GM12878 (cell line): ENCODE measurements at regions not wholly inside any gene's neighbourhood (a gene's known extent, or its start where the extent isn't known, plus 50 kb on each side); places are given as distances from the start of the nearest gene placed in this dataset.

Source experiments
- CEBPB ChIP-seq, 2 experiments: fragments of 150-350 bp in 1 of 2; IDR thresholded peaks; 2 replicates each; pipeline ENCODE4 v1.6.1; 2012 to 2014; ENCODE audit warnings: low read depth in 2 of 2, low read length in 2 of 2, borderline replicate concordance in 1 of 2, inconsistent platforms in 1 of 2
- EGR1 ChIP-seq, 2 experiments: IDR thresholded peaks; 1 replicate in 1 of 2; 2 replicates in 1 of 2; pipeline ENCODE4 v1.6.1; 2011 to 2012; ENCODE audit warnings: low read depth in 2 of 2, low read length in 2 of 2, borderline replicate concordance in 1 of 2, mild to moderate bottlenecking in 1 of 2, moderate library complexity in 1 of 2
- EP300 ChIP-seq, 2 experiments: fragments of 150-350 bp in 1 of 2; IDR thresholded peaks; 2 replicates each; pipeline ENCODE4 v1.6.1; 2011 to 2012; ENCODE audit warnings: low read depth in 2 of 2, low read length in 2 of 2, borderline replicate concordance in 1 of 2, improper control_type of control experiment in 1 of 2, inconsistent platforms in 1 of 2; ENCODE audit not compliant: control insufficient read depth in 1 of 2
- HDGF ChIP-seq: fragments of 450-650 bp; IDR thresholded peaks from 2 replicates; pipeline ENCODE4 v1.6.1; 2016; ENCODE audit warnings: antibody characterized with exemption
- NBN ChIP-seq: fragments of 450-650 bp; IDR thresholded peaks from 2 replicates; pipeline ENCODE4 v1.6.1; 2016
- SP1 ChIP-seq: IDR thresholded peaks from one replicate; pipeline ENCODE4 v1.6.1; 2011; ENCODE audit warnings: low read depth, low read length
- YY1 ChIP-seq: IDR thresholded peaks from 2 replicates; pipeline ENCODE4 v1.6.1; 2011; ENCODE audit warnings: low read depth, mild to moderate bottlenecking, low read length
- TF ChIP-seq, protein P1 (sequence below), 3 experiments: IDR thresholded peaks in 2 of 3; conservative IDR thresholded peaks in 1 of 3; 2 replicates each; pipeline ENCODE4 v1.5.1; 2011; ENCODE audit warnings: low read depth in 3 of 3, low read length in 3 of 3, mild to moderate bottlenecking in 3 of 3, control low read depth in 2 of 3, moderate library complexity in 2 of 3, inconsistent platforms in 1 of 3, mixed read lengths in 1 of 3; ENCODE audit not compliant: control insufficient read depth in 2 of 3, insufficient read depth in 1 of 3; ENCODE audit errors: extremely low read depth in 1 of 3

DNA sequence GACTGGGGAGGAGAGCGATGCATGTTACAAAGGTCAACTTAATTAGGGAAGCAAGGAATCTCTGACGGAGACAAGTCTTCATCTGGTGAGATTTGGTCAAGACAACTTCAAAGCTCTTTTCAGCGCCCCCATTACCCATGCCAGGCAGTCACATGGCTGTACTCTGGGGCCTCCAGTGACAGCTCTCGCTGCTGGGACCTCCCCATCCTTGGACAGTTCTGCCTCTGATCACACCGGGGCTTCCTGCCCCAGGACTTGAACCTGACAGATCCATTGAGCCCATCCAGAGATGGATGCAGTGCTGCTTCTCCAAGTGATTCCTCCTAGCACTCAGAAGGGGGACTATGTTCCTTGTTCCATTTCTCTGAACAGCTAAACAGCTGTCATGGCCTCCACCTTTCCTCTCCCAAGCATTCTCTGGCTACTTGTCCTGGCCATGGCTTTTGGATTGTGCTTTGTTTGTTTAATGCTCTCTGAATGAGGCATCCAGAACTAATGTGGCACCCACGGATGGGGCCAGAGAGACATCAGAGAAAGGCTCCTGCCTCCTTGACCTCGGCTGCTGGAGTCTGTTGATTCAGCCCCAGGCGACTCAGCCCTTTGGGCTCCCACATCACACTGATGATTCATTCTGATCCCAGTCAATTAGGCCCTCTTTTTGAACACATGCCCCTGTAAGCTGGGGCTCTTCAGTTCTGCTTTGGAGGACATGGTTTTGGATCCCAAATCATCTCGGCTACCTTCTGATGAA lies 122.1 kb upstream of the ADAMTS16 start:
- TF ChIP-seq EP300 (IDR thresholded peaks at IDR 0.05; ENCODE audit: borderline replicate concordance in 1 of 2, control insufficient read depth in 1 of 2, low read depth in 2 of 2, low read length in 2 of 2) (no peak), CEBPB (IDR thresholded peaks at IDR 0.05; ENCODE audit: borderline replicate concordance in 1 of 2, low read depth in 2 of 2, low read length in 2 of 2) (no peak), EGR1 (IDR thresholded peaks at IDR 0.05; ENCODE audit: borderline replicate concordance in 1 of 2, low read depth in 2 of 2, low read length in 2 of 2) (no peak), YY1 (no peak), SP1 (no peak), NBN (no peak), HDGF (no peak)
- TF ChIP-seq, protein P1, sequence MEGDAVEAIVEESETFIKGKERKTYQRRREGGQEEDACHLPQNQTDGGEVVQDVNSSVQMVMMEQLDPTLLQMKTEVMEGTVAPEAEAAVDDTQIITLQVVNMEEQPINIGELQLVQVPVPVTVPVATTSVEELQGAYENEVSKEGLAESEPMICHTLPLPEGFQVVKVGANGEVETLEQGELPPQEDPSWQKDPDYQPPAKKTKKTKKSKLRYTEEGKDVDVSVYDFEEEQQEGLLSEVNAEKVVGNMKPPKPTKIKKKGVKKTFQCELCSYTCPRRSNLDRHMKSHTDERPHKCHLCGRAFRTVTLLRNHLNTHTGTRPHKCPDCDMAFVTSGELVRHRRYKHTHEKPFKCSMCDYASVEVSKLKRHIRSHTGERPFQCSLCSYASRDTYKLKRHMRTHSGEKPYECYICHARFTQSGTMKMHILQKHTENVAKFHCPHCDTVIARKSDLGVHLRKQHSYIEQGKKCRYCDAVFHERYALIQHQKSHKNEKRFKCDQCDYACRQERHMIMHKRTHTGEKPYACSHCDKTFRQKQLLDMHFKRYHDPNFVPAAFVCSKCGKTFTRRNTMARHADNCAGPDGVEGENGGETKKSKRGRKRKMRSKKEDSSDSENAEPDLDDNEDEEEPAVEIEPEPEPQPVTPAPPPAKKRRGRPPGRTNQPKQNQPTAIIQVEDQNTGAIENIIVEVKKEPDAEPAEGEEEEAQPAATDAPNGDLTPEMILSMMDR (IDR thresholded peaks at IDR 0.05 in 2 of 3, conservative IDR thresholded peaks at IDR 0.05 in 1 of 3; ENCODE audit: control insufficient read depth in 2 of 3, extremely low read depth in 1 of 3, insufficient read depth in 1 of 3, low read depth in 3 of 3, low read length in 3 of 3), result no peak
